ENCODE measurements at regions not wholly inside any gene's neighbourhood (a gene's known extent, or its start where the extent isn't known, plus 50 kb on each side); places are given as distances from the start of the nearest gene placed in this dataset.

DNA sequence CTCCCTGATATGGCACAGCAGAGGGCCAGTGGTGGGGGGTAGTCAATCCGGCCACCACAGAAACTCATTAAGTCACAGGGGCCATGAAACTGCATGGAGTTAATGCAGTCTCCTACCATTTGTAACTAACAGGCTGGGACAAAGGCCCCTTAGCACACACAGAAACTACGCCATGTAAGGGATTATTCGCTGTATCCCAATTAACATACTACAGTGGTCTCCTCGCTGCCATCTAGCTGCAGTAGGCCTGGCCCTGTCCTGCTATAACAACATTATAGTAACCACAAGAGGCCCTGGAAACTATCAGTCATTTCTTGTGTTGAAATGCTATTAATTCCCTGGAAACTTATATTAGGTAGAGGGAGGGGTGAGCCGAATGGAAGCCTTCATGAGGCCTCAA, 72.3 kb upstream of the CCN2 start:
- TF ChIP-seq, protein P1, sequence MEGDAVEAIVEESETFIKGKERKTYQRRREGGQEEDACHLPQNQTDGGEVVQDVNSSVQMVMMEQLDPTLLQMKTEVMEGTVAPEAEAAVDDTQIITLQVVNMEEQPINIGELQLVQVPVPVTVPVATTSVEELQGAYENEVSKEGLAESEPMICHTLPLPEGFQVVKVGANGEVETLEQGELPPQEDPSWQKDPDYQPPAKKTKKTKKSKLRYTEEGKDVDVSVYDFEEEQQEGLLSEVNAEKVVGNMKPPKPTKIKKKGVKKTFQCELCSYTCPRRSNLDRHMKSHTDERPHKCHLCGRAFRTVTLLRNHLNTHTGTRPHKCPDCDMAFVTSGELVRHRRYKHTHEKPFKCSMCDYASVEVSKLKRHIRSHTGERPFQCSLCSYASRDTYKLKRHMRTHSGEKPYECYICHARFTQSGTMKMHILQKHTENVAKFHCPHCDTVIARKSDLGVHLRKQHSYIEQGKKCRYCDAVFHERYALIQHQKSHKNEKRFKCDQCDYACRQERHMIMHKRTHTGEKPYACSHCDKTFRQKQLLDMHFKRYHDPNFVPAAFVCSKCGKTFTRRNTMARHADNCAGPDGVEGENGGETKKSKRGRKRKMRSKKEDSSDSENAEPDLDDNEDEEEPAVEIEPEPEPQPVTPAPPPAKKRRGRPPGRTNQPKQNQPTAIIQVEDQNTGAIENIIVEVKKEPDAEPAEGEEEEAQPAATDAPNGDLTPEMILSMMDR (IDR thresholded peaks at IDR 0.05; ENCODE audit: low read length): no peak
- TF ChIP-seq EZH2phosphoT487 (IDR thresholded peaks at IDR 0.05; ENCODE audit: low read length) (no peak), EZH2 (optimal IDR thresholded peaks at IDR 0.05; ENCODE audit: low read depth, low read length) (no peak)

Measured in MM.1S (cell line).